ENCODE measurements at regions not wholly inside any gene's neighbourhood (a gene's known extent, or its start where the extent isn't known, plus 50 kb on each side); places are given as distances from the start of the nearest gene placed in this dataset.

DNA sequence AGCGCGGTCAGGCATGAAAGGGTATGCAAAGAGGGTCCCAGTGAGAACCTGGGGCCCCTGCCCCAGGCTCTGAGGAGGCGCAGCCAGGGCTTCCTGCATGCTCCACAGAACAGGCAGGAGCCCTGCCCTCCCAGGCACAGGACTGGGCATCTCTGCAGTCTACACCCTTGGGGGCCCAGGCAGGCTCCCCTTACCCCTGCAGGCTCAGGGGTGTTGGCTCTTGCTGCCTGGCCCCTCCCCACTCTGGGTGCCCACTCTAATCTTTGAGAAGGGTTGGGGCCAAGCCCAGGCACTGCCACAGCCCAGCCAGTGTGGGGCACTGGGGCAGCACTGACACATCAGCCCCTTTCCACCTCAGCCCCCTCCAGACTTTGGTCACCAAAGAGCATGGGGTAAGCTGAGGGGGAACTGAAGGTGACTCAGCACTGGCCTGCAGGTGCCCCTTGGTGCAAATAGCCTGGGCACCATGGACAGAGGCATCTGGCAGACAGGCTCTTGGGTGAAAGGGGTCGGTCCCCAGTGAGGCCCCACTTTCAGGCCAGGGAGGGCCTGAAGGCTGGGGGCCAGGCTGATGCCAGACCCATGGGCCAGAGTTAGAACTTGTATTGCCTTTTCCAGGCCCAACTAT, 73.4 kb downstream of the NPAP1 start:
- in situ Hi-C loops (cut with MboI) = no loop called here
- no peak for TF ChIP-seq EZH2 (IDR thresholded peaks at IDR 0.05; ENCODE audit: insufficient read depth, poor library complexity, severe bottlenecking)
- TF ChIP-seq EZH2phosphoT487 (IDR thresholded peaks at IDR 0.05; ENCODE audit: insufficient read depth, low read depth) = no peak
- no peak overlapping the region for H2AFZ ChIP-seq

DNA sequence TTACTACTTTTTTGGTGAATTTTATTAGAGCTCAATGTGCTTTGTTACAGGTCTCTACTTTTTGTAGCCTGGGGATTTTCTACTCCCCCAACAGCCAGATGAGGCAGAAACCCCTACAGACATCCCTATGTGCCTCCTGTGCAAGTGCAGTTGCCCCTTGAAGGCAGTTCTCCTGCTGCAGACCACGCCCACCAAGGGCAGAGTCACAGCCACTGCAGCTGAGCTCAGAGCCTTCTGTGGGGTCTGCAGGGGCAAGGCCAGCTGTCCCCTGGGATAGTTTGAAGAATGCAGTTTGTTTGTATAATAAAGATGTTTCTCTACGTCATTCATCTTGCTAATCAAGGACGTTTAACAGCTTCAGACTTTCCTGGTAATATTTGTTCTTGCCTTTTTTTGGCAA, 76.8 kb downstream of the NPAP1 start:
- WGBS, 2 experiments (ENCODE audit: low coverage in 1 of 2, low lambda C conversion rate in 2 of 2, missing lambda C conversion rate in 2 of 2) = 12 to 23% methylated on average over 3 of the region's 3 CpGs
- Histone ChIP-seq H3K4me2 (ENCODE audit: unreplicated experiment) (no peak overlapping the region), H3K36me3 (ENCODE audit: low read depth) (no peaks in the 10 kb centered on the region), H3K9me3 (ENCODE audit: low read depth) (no peaks in the 10 kb centered on the region), H3K4me1 (ENCODE audit: insufficient read depth) (no peaks in the 10 kb centered on the region), H4K20me1 (ENCODE audit: insufficient read depth) (no peaks in the 10 kb centered on the region), H3K9ac (no peak overlapping the region), H3K79me2 (ENCODE audit: insufficient read depth) (no peaks in the 10 kb centered on the region), H3K4me3 (no peak overlapping the region), H3K9me2 (ENCODE audit: insufficient read depth) (no peaks in the 10 kb centered on the region), H3K27ac (no peak overlapping the region), H3K27me3 (replicated peaks; ENCODE audit: insufficient read depth) (no peaks in the 10 kb centered on the region), H2AFZ (no peak overlapping the region), H3F3A (ENCODE audit: insufficient read depth) (no peaks in the 10 kb centered on the region)
- no peak for DNase-seq
- in situ Hi-C loops (cut with MboI) = no loop called here
- TF ChIP-seq EZH2 (IDR thresholded peaks at IDR 0.05; ENCODE audit: insufficient read depth, poor library complexity, severe bottlenecking) (no peak), EZH2phosphoT487 (IDR thresholded peaks at IDR 0.05; ENCODE audit: insufficient read depth, low read depth) (no peak)

More for the DNA sequence above, 73.4 kb downstream of the NPAP1 start:
- H4K20me1 ChIP-seq (ENCODE audit: insufficient read depth) = no peaks in the 10 kb centered on the region
- no peak overlapping the region for H3K9ac ChIP-seq
- H3K36me3 ChIP-seq (ENCODE audit: low read depth) = no peaks in the 10 kb centered on the region
- no peak overlapping the region for H3K27ac ChIP-seq
- no peaks in the 10 kb centered on the region for H3F3A ChIP-seq (ENCODE audit: insufficient read depth)
- H3K4me1 ChIP-seq (ENCODE audit: insufficient read depth) = no peaks in the 10 kb centered on the region
- no peaks in the 10 kb centered on the region for H3K9me3 ChIP-seq (ENCODE audit: low read depth)
- no peak for DNase-seq
- no peaks in the 10 kb centered on the region for H3K9me2 ChIP-seq (ENCODE audit: insufficient read depth)
- no peaks in the 10 kb centered on the region for H3K27me3 ChIP-seq (replicated peaks; ENCODE audit: insufficient read depth)
- no peaks in the 10 kb centered on the region for H3K79me2 ChIP-seq (ENCODE audit: insufficient read depth)
- no peak overlapping the region for H3K4me3 ChIP-seq
- no peak overlapping the region for H3K4me2 ChIP-seq (ENCODE audit: unreplicated experiment)
- WGBS, 2 experiments (ENCODE audit: low coverage in 1 of 2, low lambda C conversion rate in 2 of 2, missing lambda C conversion rate in 2 of 2) = 55 to 70% methylated on average over 4 of the region's 4 CpGs

DNA sequence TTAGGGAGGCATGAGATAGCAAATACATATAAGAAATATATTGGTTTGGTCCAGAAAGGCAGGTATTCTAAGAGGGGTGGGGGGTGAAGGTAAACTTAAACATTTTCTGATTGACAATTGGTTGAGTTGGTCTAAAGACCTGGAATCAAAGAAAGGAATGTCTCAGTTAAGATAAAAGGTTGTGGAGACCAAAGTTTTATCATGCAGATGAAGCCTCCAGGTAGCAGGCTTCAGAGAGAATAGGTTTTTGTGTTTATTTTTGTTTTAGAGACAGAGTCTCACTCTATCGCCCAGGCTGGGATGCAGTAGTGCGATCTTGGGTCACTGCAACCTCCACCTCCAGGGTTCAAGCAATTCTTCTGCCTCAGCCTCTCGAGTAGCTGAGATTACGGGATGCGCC, 80.5 kb downstream of the NPAP1 start:
- H3K4me2 ChIP-seq (ENCODE audit: unreplicated experiment) = no peak overlapping the region
- no peak overlapping the region for H3K9ac ChIP-seq
- no peak overlapping the region for H3K27ac ChIP-seq
- no peaks in the 10 kb centered on the region for H3K36me3 ChIP-seq (ENCODE audit: low read depth)
- TF ChIP-seq EZH2phosphoT487 (IDR thresholded peaks at IDR 0.05; ENCODE audit: insufficient read depth, low read depth) = no peak
- no peak for TF ChIP-seq EZH2 (IDR thresholded peaks at IDR 0.05; ENCODE audit: insufficient read depth, poor library complexity, severe bottlenecking)
- H3K27me3 ChIP-seq (replicated peaks; ENCODE audit: insufficient read depth) = no peaks in the 10 kb centered on the region
- no peaks in the 10 kb centered on the region for H3K4me1 ChIP-seq (ENCODE audit: insufficient read depth)
- H3K9me2 ChIP-seq (ENCODE audit: insufficient read depth) = no peaks in the 10 kb centered on the region
- H3K9me3 ChIP-seq (ENCODE audit: low read depth) = no peaks in the 10 kb centered on the region
- in situ Hi-C loops (cut with MboI) = no loop called here
- no peaks in the 10 kb centered on the region for H3K79me2 ChIP-seq (ENCODE audit: insufficient read depth)
- H4K20me1 ChIP-seq (ENCODE audit: insufficient read depth) = no peaks in the 10 kb centered on the region
- WGBS, 2 experiments (ENCODE audit: low coverage in 1 of 2, low lambda C conversion rate in 2 of 2, missing lambda C conversion rate in 2 of 2) = 30 to 33% methylated on average over 5 of the region's 5 CpGs
- no peak overlapping the region for H2AFZ ChIP-seq
- no peak for DNase-seq
- H3F3A ChIP-seq (ENCODE audit: insufficient read depth) = no peaks in the 10 kb centered on the region
- no peak overlapping the region for H3K4me3 ChIP-seq

DNA sequence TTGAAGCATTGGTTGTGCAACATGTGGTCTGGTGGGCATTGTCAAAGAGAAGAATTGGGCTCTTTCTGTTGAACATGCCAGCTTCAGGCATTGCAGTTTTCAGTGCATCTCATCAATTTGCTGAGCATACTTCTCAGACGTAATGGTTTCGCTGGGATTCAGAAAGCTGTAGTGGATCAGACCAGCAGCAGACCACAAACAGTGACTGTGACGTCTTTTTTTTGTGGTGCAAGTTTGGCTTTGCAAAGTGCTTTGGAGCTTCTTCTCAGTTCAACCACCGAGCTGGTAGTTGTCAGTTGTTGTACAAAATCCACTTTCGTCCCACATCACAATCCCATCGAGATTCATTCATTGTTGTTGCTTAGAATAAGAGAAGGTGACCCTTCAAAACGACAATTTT, 84.5 kb downstream of the NPAP1 start:
- Histone ChIP-seq H3K4me1 (ENCODE audit: insufficient read depth) (no peaks in the 10 kb centered on the region), H3K4me3 (no peak overlapping the region), H3K9me2 (ENCODE audit: insufficient read depth) (no peaks in the 10 kb centered on the region), H3K36me3 (ENCODE audit: low read depth) (no peaks in the 10 kb centered on the region), H3K9me3 (ENCODE audit: low read depth) (no peaks in the 10 kb centered on the region), H3K4me2 (ENCODE audit: unreplicated experiment) (no peak overlapping the region), H3K27me3 (replicated peaks; ENCODE audit: insufficient read depth) (no peaks in the 10 kb centered on the region), H3K79me2 (ENCODE audit: insufficient read depth) (no peaks in the 10 kb centered on the region), H3F3A (ENCODE audit: insufficient read depth) (no peaks in the 10 kb centered on the region), H4K20me1 (ENCODE audit: insufficient read depth) (no peaks in the 10 kb centered on the region), H2AFZ (no peak overlapping the region), H3K9ac (no peak overlapping the region), H3K27ac (no peak overlapping the region)
- DNase-seq = no peak
- 5 to 14% methylated on average over 7 of the region's 7 CpGs for WGBS, 2 experiments (ENCODE audit: low coverage in 1 of 2, low lambda C conversion rate in 2 of 2, missing lambda C conversion rate in 2 of 2)
- TF ChIP-seq EZH2phosphoT487 (IDR thresholded peaks at IDR 0.05; ENCODE audit: insufficient read depth, low read depth) (no peak), EZH2 (IDR thresholded peaks at IDR 0.05; ENCODE audit: insufficient read depth, poor library complexity, severe bottlenecking) (no peak)
- in situ Hi-C loops (cut with MboI) = no loop called here

All from GM23248 (cell line).